Neuronal stem cell (in vitro differentiated cells): ENCODE measurements at regions not wholly inside any gene's neighbourhood (a gene's known extent, or its start where the extent isn't known, plus 50 kb on each side); places are given as distances from the start of the nearest gene placed in this dataset.

ENCODE experiments used
- DNase-seq: peaks from one replicate; pipeline ENCODE4 v3.0.0-alpha.2; 2013; ENCODE audit warnings: low spot score
- H2AFZ ChIP-seq: one replicate; pipeline ENCODE4 v1.6.1; 2013; ENCODE audit warnings: mild to moderate bottlenecking, low read length, inconsistent platforms
- H2AK5ac ChIP-seq: 2 replicates; pipeline ENCODE4 v1.6.1; 2013; ENCODE audit warnings: low read depth, mild to moderate bottlenecking, inconsistent platforms, low read length, moderate library complexity, mixed read lengths
- H2BK120ac ChIP-seq: 2 replicates; pipeline ENCODE4 v1.6.1; 2013; ENCODE audit warnings: low read depth, mild to moderate bottlenecking, inconsistent platforms, low read length, moderate library complexity, mixed read lengths
- H2BK12ac ChIP-seq: one replicate; pipeline ENCODE4 v1.6.1; 2013; ENCODE audit warnings: low read length, inconsistent platforms
- H2BK15ac ChIP-seq: 2 replicates; pipeline ENCODE4 v1.6.1; 2013; ENCODE audit warnings: mild to moderate bottlenecking, low read length, inconsistent platforms, mixed read lengths
- H2BK5ac ChIP-seq: one replicate; pipeline ENCODE4 v1.6.1; 2013; ENCODE audit warnings: inconsistent platforms, mild to moderate bottlenecking, low read length, moderate library complexity
- H3K14ac ChIP-seq: one replicate; pipeline ENCODE4 v1.6.1; 2013; ENCODE audit warnings: low read length, inconsistent platforms
- H3K18ac ChIP-seq: 2 replicates; pipeline ENCODE4 v1.6.1; 2013; ENCODE audit warnings: low read length, inconsistent platforms
- H3K23ac ChIP-seq: 2 replicates; pipeline ENCODE4 v1.6.1; 2013; ENCODE audit warnings: low read depth, mild to moderate bottlenecking, mixed read lengths, low read length, inconsistent platforms; ENCODE audit not compliant: poor library complexity
- H3K27ac ChIP-seq: replicated peaks from 3 replicates; pipeline ENCODE4 v1.5.1; 2013; ENCODE audit warnings: low read length, inconsistent platforms
- H3K27me3 ChIP-seq, 3 experiments: 2 replicates each; pipeline ENCODE4 v1.6.1; 2013; ENCODE audit warnings: low read length in 3 of 3, mild to moderate bottlenecking in 2 of 3, inconsistent platforms in 1 of 3, low read depth in 1 of 3, mixed read lengths in 1 of 3, moderate library complexity in 1 of 3; ENCODE audit not compliant: control insufficient read depth in 3 of 3, insufficient read depth in 3 of 3
- H3K36me3 ChIP-seq, 2 donors: replicated peaks in 1 of 2; 2 replicates each; pipeline ENCODE4 v1.6.1; 2013; ENCODE audit warnings: low read length in 2 of 2; ENCODE audit not compliant: control insufficient read depth in 2 of 2, insufficient read depth in 2 of 2
- H3K4ac ChIP-seq: 2 replicates; pipeline ENCODE4 v1.6.1; 2013; ENCODE audit warnings: inconsistent platforms, mild to moderate bottlenecking, low read length, moderate library complexity
- H3K4me1 ChIP-seq, 2 donors: 1 replicate in 1 of 2; 2 replicates in 1 of 2; pipeline ENCODE4 v1.6.1; 2013; ENCODE audit warnings: low read length in 2 of 2, low read depth in 1 of 2; ENCODE audit not compliant: control insufficient read depth in 2 of 2, insufficient read depth in 1 of 2
- H3K4me2 ChIP-seq: one replicate; pipeline ENCODE4 v1.6.1; 2013; ENCODE audit warnings: mild to moderate bottlenecking, low read length, inconsistent platforms; ENCODE audit not compliant: insufficient read depth, poor library complexity, severe bottlenecking
- H3K4me3 ChIP-seq, 2 donors: 2 replicates each; pipeline ENCODE4 v1.5.1; 2013; ENCODE audit warnings: low read length in 2 of 2, mild to moderate bottlenecking in 2 of 2, inconsistent platforms in 1 of 2, moderate library complexity in 1 of 2
- H3K79me1 ChIP-seq: one replicate; pipeline ENCODE4 v1.6.1; 2013; ENCODE audit warnings: low read depth, mild to moderate bottlenecking, inconsistent platforms, low read length, moderate library complexity
- H3K9ac ChIP-seq: one replicate; pipeline ENCODE4 v1.6.1; 2013; ENCODE audit warnings: mild to moderate bottlenecking, low read depth, low read length, inconsistent platforms; ENCODE audit not compliant: poor library complexity
- H3K9me3 ChIP-seq, 2 donors: replicated peaks in 1 of 2; 2 replicates each; pipeline versions ENCODE3 to v1.6.1; 2013; ENCODE audit warnings: low read length in 2 of 2, mild to moderate bottlenecking in 2 of 2, inconsistent platforms in 1 of 2, low read depth in 1 of 2, mixed read lengths in 1 of 2, moderate library complexity in 1 of 2; ENCODE audit not compliant: control insufficient read depth in 2 of 2, insufficient read depth in 1 of 2
- H4K8ac ChIP-seq: one replicate; pipeline ENCODE4 v1.6.1; 2013; ENCODE audit warnings: low read depth, mild to moderate bottlenecking, inconsistent platforms, low read length, moderate library complexity
- H4K91ac ChIP-seq: one replicate; pipeline ENCODE4 v1.6.1; 2013; ENCODE audit warnings: low read length, low read depth, mild to moderate bottlenecking, inconsistent platforms; ENCODE audit not compliant: poor library complexity
- WGBS, 2 donors: extraction: QIAGEN DNeasy Blood & Tissue Kit; methylation state at CpG; one replicate each; pipeline ENCODE4 v1.1.7; 2013; ENCODE audit warnings: missing lambda C conversion rate in 2 of 2, mixed read lengths in 1 of 2; ENCODE audit not compliant: insufficient read length in 2 of 2, insufficient replicate concordance in 1 of 2; ENCODE audit errors: extremely low coverage in 2 of 2; 5-methylcytosine and 5-hydroxymethylcytosine counted together

DNA sequence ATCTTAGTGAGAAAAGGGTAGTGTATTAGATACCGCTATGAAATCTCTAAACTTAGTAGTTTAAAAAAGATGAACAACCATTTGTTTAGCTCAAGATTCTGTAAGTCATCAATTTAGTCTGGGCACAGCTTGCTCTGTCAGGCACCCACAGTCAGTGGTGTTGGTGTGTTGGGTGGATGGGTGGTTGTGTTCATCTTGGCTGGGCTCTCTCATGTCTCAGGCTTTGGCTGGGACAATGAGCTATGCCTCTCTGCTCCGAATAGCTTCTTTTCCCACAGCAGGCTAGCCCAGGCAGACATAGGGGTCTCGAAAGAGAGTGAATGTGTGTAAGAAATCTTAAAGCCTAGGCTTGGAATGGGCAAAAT is 127.0 kb upstream of the GATB start:
- Histone ChIP-seq H2BK15ac (no peak overlapping the region), H3K18ac (no peak overlapping the region), H3K14ac (no peak overlapping the region), H3K4ac (no peak overlapping the region), H3K27ac (no peak overlapping the region), H3K9me3 (no peaks in the 10 kb centered on the region), H3K27me3 (no peaks in the 10 kb centered on the region), H4K8ac (no peak overlapping the region), H3K4me1 (no peaks in the 10 kb centered on the region), H2AK5ac (no peak overlapping the region), H2BK5ac (no peak overlapping the region), H2BK120ac (no peak overlapping the region), H2BK12ac (no peak overlapping the region), H3K23ac (no peak overlapping the region), H3K9ac (no peak overlapping the region), H3K36me3 (no peaks in the 10 kb centered on the region), H3K4me3 (peak overlapping the region in 1 of 2 donors; percentile 40), H3K4me2 (no peak overlapping the region), H2AFZ (no peak overlapping the region), H4K91ac (no peak overlapping the region), H3K79me1 (no peaks in the 10 kb centered on the region)
- no peak for DNase-seq
- WGBS, 2 donors: no CpG with 5 or more reads among the region's 3 CpGs

DNA sequence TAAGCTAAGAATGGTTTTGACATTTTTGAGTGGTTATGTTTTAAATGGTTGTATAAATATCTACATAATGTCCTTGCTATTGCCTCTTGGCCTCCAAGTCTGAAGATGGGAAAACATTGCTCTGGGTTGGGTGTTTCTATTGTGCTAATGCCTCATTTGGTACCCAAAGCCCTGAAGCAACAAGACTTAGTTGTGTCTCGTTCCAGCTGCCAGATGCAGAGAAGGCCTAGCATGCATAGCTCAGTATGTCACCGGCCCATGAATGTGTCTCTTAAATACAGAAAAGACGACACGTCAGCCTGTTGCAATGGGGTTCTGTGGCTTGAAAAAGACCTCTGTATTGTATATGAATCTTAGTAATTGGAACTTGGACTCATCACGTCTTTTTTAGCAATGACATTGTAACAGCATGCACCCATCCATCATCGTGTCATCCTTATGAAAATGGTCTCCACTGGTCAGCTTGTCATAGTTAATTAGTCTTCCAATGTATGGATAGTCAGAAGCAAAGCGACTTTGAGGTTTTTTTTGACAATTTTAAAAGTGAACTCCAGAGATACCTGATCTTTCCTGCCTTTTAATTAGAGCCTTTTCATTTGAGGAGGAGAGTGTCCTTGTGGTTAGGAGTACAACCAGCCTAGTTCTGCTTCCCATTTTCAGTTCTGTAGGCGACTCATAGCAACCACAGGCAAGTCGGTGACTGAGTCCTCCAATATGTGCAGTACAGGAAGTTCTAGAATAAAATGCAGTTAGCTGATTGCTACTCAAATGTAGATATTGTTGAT is 126.4 kb upstream of the GATB start:
- H2BK120ac ChIP-seq: no peak overlapping the region
- no peak overlapping the region for H2AK5ac ChIP-seq

DNA sequence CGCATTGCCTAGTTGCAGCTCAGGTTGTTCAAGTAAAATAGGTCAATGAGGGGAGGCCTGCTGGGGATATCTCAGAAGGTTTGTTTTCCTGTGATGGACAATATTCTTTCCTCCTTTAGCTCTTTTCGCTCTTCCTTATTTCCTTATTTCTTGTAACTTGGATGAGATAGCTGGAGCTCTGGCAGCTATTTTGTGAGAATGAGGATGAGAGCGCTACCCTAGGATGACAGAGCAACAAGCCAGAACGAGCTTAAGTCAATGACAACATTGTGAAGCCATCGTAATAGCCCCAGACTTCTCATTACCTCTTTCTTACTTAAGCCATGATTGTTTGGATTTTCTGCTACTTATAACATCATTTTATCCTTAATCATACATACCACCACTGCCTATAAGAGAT is 124.3 kb upstream of the GATB start:
- H3K4ac ChIP-seq: no peak overlapping the region
- no peak overlapping the region for H3K23ac ChIP-seq
- H3K4me2 ChIP-seq: no peak overlapping the region
- no peak overlapping the region for H4K8ac ChIP-seq
- H3K4me1 ChIP-seq: no peaks in the 10 kb centered on the region
- no peak overlapping the region for H3K4me3 ChIP-seq
- H2BK12ac ChIP-seq: no peak overlapping the region
- peaks cover 0 to 2% of the 10 kb centered on the region in 2 donors for H3K9me3 ChIP-seq
- H3K27me3 ChIP-seq: no peaks in the 10 kb centered on the region
- no peak overlapping the region for H2BK15ac ChIP-seq
- H2BK120ac ChIP-seq: no peak overlapping the region
- no peaks in the 10 kb centered on the region for H3K36me3 ChIP-seq
- no peak overlapping the region for H3K18ac ChIP-seq
- no peak for DNase-seq
- H2AFZ ChIP-seq: no peak overlapping the region
- no peak overlapping the region for H3K9ac ChIP-seq
- H2BK5ac ChIP-seq: no peak overlapping the region
- WGBS, 2 donors: no CpG with 5 or more reads among the region's 5 CpGs
- no peak overlapping the region for H2AK5ac ChIP-seq
- H3K14ac ChIP-seq: no peak overlapping the region
- H4K91ac ChIP-seq: no peak overlapping the region
- no peaks in the 10 kb centered on the region for H3K79me1 ChIP-seq
- H3K27ac ChIP-seq: no peak overlapping the region

More for the DNA sequence above, 126.4 kb upstream of the GATB start:
- WGBS, 2 donors: no CpG with 5 or more reads among the region's 9 CpGs
- Histone ChIP-seq H3K14ac (no peak overlapping the region), H3K18ac (no peak overlapping the region), H2BK15ac (no peak overlapping the region), H2BK12ac (no peak overlapping the region), H3K36me3 (no peaks in the 10 kb centered on the region), H3K79me1 (no peaks in the 10 kb centered on the region), H3K9ac (no peak overlapping the region), H2BK5ac (no peak overlapping the region), H4K91ac (no peak overlapping the region), H3K23ac (no peak overlapping the region), H3K4me1 (no peaks in the 10 kb centered on the region), H3K4me3 (no peak overlapping the region), H3K4ac (no peak overlapping the region), H4K8ac (no peak overlapping the region), H3K27ac (no peak overlapping the region), H3K4me2 (no peak overlapping the region), H3K9me3 (no peaks in the 10 kb centered on the region), H3K27me3 (no peaks in the 10 kb centered on the region), H2AFZ (no peak overlapping the region)
- no peak for DNase-seq

- no peak overlapping the region for H2BK15ac ChIP-seq
- H2AFZ ChIP-seq: no peak overlapping the region
- no peak for DNase-seq
- peaks cover 0 to 8% of the 10 kb centered on the region in 2 donors for H3K4me1 ChIP-seq
- no peak overlapping the region for H3K23ac ChIP-seq
- no peak overlapping the region for H4K91ac ChIP-seq
- H3K4me2 ChIP-seq: no peak overlapping the region
- H3K36me3 ChIP-seq: no peaks in the 10 kb centered on the region
- peaks cover 0 to 2% of the 10 kb centered on the region in 2 donors for H3K9me3 ChIP-seq
- no peak overlapping the region for H3K4ac ChIP-seq
- no peak overlapping the region for H2AK5ac ChIP-seq
- H3K27me3 ChIP-seq: peaks cover 0 to 3% (median 0%) of the 10 kb centered on the region in 3 experiments
- no peaks in the 10 kb centered on the region for H3K79me1 ChIP-seq
- H3K14ac ChIP-seq: no peak overlapping the region
- no peak overlapping the region for H3K4me3 ChIP-seq
- H3K27ac ChIP-seq: no peak overlapping the region
- WGBS, 2 donors: no CpG with 5 or more reads among the region's 4 CpGs
- H2BK120ac ChIP-seq: no peak overlapping the region
- no peak overlapping the region for H3K9ac ChIP-seq
- H2BK12ac ChIP-seq: no peak overlapping the region
- no peak overlapping the region for H4K8ac ChIP-seq
- peak overlapping the region; percentile 54 for H3K18ac ChIP-seq
- H2BK5ac ChIP-seq: no peak overlapping the region
Observed at GRCh38 chr4:151883747-151884146, 122.9 kb upstream of the GATB start.
